ENCODE measurements at regions not wholly inside any gene's neighbourhood (a gene's known extent, or its start where the extent isn't known, plus 50 kb on each side); places are given as distances from the start of the nearest gene placed in this dataset.

GRCh38 chr9:87089506-87089905 lies 142.2 kb upstream of the GAS1 start:
- no peak for TF ChIP-seq CTCF (IDR thresholded peaks at IDR 0.05)
- TF ChIP-seq POLR2A (IDR thresholded peaks at IDR 0.05), result no peak
- no peak for TF ChIP-seq POLR2AphosphoS5 (IDR thresholded peaks at IDR 0.05; ENCODE audit: insufficient read depth in 1 of 2, low read depth in 1 of 2)

Measured in vagina (tissue), 2 donors.